Sigmoid colon (tissue), 3 donors: ENCODE measurements at regions not wholly inside any gene's neighbourhood (a gene's known extent, or its start where the extent isn't known, plus 50 kb on each side); places are given as distances from the start of the nearest gene placed in this dataset.

Experiments
- POLR2A ChIP-seq, 2 donors: fragments of 450-650 bp; IDR thresholded peaks; one replicate each; pipeline ENCODE4 v1.6.1; 2016; ENCODE audit warnings: antibody characterized with exemption in 2 of 2, mild to moderate bottlenecking in 2 of 2, moderate library complexity in 2 of 2
- TF ChIP-seq, protein P1 (sequence below), 4 experiments: fragments of 450-650 bp in 3 of 4; fragments of 200-600 bp in 1 of 4; IDR thresholded peaks; one replicate each; pipeline ENCODE4 v1.5.1; 2016 to 2019; ENCODE audit warnings: antibody characterized with exemption in 4 of 4, mild to moderate bottlenecking in 3 of 4, moderate library complexity in 2 of 4

DNA sequence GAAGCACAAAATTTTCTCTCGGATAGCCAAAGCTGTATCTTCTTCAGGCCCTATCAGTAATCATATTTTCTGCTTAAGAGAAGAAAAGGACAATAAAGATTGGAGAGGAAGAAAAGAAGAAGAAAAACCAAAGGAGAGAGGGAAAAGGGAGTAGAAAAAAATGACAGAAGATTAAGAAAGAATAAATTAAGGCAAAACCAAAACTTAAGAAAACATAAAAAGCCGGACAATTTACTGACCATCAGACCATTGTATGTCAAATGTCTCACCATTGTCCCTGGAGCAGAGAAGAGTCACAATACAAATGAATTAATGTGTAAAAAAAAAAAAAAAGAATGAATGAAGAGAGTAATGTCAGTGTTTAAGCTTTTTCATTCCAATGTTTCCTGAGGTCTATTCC is 1274.8 kb downstream of the FSCB start:
- no peak for TF ChIP-seq POLR2A (IDR thresholded peaks at IDR 0.05)
- TF ChIP-seq, protein P1, sequence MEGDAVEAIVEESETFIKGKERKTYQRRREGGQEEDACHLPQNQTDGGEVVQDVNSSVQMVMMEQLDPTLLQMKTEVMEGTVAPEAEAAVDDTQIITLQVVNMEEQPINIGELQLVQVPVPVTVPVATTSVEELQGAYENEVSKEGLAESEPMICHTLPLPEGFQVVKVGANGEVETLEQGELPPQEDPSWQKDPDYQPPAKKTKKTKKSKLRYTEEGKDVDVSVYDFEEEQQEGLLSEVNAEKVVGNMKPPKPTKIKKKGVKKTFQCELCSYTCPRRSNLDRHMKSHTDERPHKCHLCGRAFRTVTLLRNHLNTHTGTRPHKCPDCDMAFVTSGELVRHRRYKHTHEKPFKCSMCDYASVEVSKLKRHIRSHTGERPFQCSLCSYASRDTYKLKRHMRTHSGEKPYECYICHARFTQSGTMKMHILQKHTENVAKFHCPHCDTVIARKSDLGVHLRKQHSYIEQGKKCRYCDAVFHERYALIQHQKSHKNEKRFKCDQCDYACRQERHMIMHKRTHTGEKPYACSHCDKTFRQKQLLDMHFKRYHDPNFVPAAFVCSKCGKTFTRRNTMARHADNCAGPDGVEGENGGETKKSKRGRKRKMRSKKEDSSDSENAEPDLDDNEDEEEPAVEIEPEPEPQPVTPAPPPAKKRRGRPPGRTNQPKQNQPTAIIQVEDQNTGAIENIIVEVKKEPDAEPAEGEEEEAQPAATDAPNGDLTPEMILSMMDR (IDR thresholded peaks at IDR 0.05), result no peak
